HG02759 (cell line): ENCODE measurements at regions not wholly inside any gene's neighbourhood (a gene's known extent, or its start where the extent isn't known, plus 50 kb on each side); places are given as distances from the start of the nearest gene placed in this dataset.
"Not testable (repeated sequence)": the region's sequence is repeated elsewhere in the genome, so short reads cannot be mapped to it uniquely, and the experiment has no call there.

ENCODE experiments used
- ATAC-seq: cut with Tn5 transposase; IDR thresholded peaks from one replicate; pipeline ENCODE4 v1.9.1; 2021; ENCODE audit warnings: mild to moderate bottlenecking, moderate library complexity; ENCODE audit not compliant: unreplicated experiment

DNA sequence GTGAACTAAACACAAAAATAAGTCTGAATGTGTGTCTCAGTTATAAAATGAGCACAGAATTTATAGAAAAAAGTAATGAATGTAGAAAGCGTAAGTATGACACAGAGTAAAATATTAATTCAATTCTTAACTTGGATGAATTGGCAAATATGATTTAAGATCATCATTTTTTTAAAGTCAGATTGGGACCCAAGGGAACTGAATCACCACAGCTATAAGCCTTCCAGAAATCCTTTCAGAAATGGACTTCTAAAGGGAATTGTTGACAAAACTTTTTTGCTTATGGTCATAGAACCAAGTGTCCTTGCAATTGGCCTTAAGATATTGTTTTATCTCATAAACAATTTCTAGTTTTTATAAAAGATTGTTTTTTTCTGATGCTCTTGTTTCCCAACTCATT, 495.1 kb upstream of the DAB2 start:
- no peak for ATAC-seq

DNA sequence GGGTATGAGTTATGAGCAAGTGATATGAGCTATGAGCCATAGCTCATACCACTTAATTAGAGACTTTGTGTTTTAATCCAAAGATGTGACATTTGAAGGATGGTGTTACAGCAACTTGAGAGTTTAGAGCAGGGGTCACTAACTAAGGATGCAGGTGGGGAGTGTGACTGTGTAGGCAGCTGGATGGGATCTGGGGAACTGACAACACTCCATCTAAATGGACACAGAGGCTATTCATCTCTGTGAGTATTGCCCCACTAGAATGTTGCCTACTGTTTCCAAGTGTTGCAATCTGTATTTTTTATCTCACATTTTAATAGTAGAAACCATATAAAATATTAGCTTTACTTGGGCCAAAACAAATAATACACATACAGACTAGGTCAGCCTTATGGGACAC, 488.1 kb upstream of the DAB2 start:
- ATAC-seq = no peak

DNA sequence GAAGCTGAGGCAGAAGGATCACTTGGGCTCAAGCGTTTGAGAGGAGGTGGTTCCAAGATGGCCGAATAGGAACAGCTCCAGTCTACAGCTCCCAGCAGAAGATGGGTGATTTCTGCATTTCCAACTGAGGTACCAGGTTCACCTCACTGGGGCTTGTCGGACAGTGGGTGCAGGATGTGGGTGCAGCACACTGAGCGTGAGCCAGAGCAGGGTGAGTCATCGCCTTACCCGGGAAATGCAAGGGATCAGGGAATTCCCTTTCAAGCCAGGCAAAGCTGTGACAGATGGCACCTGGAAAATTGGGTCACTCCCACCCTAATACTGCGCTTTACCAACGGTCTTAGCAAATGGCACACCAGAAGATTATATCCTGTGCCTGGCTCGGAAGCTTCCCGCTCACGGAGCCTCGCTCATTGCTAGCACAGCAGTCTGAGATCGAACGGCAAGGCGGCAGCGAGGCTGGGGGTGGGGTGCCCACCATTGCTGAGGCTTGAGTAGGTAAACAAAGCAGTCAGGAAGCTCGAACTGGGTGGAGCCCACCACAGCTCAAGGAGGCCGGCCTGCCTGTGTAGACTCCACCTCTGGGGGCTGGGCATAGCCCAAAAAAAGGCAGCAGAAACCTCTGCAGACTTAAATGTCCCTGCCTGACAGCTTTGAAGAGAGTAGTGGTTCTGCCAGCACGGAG, 482.6 kb upstream of the DAB2 start:
- ATAC-seq = not testable (repeated sequence)

DNA sequence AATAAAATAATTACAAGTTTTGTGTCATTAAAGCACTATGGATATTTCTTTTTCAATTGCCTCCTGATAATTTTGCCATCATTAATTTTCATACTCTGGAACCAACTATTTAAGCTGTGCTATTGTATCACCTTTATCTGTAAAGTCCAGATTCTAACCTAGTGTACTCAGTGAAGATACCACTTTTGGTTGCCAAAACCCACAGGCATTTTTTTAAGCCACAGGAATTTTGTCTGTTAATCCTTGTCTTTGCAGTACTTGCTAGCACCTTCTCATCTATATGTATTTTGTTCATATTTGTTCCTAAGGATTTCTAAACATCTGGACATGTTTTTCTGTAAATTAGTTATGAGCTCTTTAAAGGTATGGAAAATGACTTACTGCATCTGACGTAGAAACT, 481.4 kb upstream of the DAB2 start:
- ATAC-seq = no peak

DNA sequence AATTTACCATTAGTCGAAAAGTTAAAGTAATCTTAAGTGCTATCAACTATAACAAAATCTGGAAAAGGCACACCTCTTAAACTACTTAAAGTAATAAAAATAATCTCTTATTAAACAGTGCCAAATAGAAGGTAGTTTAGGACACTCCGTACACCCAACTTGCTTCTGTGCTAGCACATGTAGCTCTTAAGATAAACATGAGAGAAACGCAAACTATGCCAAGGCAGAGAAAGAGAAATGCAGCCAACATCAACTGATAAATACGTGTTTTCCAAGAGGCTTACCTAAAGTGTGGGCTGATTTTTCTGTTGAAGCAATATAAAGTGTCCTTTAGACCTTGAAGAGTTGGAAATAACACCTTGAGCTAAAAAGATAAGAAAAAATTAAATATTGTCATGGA, 480.6 kb upstream of the DAB2 start:
- no peak for ATAC-seq

DNA sequence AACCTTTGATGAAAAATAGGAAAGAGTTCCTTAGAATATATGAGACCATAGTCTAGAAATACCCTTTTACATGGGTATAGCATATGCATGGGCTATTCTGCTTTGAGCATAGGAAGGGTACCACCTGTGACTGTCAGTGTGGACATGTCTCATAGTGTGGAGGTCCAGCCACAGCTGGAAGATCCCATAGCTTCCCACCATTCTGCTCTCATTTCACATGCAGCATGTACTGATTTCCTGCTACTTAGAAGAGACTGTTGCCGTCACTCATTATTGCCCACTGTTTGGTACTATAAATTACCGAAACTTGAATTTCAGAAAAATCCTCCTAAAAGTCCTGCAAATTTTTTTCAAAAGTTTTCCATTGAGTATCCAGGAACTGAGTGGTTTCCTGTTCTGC, 477.8 kb upstream of the DAB2 start:
- ATAC-seq = no peak

DNA sequence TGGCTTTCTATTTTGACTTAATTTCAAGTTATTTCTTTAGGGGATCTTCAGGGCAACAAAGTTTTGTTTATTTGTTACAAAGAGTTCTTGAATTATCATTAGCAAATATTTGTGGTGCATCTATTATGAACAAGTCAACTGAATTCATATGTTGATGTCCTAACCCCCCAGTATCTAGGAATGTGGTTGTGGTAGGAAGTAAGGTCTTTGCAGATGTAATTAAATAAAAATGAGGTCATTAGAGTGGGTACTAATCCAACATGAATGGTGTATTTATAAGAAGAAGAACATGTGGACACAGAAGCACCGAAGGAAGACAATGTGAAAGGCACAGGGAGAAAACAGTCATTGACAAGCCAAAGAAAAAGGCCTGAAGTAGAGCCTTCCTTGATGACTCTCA, 474.0 kb upstream of the DAB2 start:
- ATAC-seq = no peak

DNA sequence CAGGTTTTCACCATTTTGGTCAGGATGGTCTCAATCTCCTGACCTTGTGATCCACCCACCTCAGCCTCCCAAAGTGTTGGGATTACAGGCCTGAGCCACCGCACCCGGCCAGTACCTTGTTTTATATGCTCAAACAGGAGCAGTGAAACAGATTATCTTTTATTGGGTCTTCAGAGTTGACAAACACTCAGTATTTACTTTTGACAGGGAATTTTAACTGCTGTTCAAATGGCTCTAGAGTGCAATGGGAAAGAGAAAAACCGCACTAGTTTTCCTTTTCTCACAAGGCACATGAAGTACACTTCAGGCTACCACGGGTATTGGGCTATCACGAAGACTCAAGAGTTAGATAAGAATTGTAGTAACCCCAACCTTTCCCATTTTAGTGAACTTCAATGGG, 471.9 kb upstream of the DAB2 start:
- ATAC-seq = no peak

DNA sequence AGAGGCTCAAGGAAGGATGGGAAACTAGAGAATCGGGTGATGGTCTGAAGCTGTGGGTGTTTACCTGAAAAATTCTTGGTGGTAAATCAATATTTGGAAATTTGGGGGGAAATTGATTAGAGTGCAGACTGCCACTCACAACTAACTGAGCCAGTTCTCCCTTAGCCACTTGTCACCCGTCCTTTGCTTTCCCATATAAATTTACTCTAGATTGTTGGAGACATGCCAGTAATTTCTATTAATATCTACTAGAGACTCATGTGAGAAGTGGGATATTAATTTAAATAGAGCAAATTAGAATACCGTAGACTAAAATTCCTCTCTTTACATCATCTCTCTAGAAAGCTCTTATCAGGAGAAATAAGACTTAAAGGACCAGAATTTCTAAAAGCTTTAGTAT, 471.3 kb upstream of the DAB2 start:
- ATAC-seq = no peak

DNA sequence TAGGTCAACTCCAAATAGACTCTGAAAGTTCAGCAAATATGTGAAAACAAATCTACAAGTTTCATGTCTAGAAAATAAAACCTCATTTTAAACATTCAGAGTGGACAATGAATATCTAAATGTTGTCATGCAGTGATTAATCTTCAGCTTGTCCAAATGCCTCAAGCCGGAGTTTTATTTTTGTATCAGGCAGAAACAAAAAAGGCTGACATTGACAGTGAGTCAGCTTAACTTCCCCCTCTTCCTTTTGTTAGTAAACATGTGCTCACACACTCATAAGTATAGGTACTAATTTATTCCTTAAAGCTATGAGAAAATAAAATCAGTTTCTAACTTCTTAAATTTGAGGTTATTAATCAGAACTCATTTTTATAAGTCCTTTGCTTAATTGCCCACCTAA, 467.9 kb upstream of the DAB2 start:
- no peak for ATAC-seq

DNA sequence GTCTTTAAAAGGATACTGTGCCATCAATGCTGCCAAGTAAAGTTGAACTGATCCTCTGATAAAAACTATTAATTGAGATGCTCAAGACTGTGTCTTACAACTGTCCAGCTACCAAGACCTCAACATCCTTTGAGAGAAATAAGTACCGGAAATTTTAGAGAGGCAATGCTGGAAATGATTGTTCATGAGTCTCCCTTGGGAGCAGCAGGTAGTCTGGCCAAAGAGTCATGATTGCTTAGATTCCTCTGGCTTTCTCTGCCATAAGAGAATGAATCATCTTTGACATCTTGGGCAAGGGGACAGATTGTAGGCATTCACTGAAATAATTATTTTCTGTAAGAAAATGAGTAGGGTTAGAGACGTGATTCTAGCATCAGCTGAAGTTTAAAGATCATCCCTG, 466.6 kb upstream of the DAB2 start:
- ATAC-seq = no peak

DNA sequence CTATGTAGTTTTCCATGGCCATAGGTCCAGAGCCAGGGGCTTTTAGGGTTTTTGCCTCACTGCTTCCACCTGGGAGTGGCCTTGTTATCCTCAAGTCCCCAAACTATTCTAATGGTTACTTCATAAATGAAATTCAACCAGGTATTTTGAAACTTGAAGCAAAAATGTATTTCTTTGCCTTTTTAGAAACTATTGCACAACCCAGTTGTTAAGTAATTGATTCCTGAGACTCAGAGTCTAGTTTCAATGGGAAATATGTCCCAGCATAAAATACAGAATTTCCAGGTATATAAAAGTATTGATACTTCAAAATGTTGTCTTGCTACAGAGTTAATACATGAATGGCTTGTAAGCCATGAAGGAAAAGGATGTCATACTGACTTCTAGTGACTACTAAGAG, 456.2 kb upstream of the DAB2 start:
- ATAC-seq = no peak

DNA sequence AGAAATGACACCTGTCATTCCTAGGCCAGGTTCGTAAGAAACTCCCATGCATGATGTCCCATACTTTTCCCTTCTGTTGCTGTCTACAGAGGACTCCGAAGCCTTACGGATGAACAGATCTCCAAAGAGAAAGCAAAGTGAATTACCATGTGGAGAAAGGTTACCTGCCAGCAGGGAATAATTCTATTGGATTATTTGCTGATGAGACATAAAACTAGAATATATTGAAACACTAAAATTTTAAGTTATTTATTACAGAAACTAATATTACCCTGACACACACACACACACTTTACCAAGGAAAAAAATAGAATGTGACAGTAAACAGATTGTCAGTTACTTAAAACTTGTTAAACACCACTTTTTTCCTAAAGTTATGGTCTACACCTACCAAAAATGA, 452.7 kb upstream of the DAB2 start:
- ATAC-seq = no peak

DNA sequence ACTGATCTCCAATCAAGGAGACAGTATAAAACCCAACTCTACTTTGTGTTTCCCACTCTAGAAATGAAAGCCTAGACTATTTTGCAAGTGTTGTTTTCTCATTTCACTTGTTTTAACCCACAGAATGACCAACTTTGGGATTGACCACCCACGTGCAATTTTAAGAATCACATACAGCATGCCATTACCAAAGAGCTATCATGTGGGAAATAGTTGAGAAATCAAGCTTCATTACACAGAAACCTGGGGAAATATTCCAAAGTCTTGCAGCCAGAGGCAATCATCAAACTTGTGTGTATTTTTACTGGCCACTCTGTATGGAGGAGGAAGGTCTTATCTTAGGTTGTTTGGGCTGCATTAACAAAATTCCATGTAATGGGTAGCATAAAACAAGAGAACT, 451.4 kb upstream of the DAB2 start:
- ATAC-seq = no peak

DNA sequence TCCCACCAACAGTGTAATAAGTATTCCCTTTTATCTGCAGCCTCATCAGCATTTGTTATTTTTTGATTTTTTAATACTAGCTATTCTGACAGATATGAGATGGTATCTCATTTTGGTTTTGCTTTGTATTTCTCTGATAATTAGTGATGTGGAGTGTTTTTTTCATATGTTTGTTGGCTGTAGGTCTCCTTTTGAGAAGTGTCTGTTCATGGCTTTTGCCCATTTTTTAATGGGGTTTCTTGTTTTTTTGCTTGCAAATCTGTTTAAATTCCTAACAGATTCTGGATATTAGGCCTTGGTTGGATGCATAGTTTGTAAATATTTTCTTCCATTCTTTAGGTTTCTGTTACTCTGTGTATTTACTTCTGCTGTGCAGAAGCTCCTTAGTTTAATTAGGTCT, 445.4 kb upstream of the DAB2 start:
- ATAC-seq = no peak

DNA sequence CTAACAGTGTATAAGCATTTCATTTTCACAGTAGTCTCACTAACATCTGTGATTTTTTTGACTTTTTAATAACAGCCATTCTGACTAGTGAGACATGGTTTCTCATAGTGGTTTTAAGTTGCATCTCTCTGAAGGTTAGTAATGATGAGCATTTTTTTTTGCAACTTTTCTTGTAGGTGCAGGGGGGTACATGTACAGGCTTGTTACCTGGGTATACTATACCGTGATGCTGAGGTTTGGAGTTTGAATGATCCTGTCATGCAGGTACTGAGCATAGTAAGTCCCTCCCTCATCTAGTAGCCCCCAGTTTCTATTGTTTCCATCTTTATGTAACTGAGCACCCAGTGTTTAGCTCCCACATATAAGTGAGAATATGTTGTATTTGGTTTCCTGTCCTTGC, 444.6 kb upstream of the DAB2 start:
- ATAC-seq = no peak

DNA sequence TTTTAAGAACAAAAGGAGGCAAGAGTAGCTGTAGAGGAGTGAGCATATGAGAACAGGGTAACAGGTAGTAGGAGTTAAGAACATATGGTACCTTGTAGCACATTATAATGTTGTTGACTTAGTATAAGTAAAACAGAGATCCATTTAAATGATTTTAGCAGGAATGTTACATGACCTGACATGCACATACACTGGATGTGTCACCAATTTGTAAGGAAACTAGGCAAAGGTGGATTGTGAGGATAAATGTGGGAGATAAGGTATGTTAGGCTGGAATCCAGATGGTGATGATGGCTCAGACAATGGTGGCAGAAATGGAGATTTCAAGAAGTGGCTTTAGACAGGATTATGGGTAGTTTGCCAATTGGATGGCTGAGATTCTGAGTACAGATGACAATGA, 443.1 kb upstream of the DAB2 start:
- no peak for ATAC-seq

DNA sequence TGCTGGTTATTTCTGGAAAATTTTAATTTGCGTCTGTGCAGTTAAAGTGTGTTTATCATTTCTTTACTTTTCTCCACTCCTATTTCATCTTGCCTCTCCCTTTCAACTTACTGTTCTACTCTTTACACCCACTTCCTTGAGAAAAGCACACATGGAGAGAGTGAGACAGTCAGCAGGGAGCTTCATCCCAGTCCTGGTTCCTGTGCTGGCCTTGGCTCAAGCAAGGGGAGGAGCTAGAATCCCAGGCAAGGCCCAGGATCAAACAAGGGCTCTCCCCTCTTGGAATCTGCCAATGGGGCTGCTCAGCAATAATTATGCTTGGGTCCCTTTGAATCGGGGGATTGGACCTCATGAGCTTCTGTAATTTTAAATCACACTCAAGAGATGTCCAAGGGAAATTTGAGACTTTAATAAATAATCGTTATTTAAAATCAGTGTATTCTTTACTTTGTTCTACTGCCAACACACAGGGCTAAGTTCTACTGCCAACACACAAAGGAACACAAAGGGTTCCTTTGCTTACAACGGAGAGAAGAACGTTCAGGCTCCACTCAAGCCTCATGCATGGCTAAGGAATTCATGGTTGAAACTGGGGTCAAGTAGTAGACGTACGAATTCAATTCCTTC, 439.3 kb upstream of the DAB2 start:
- no peak for ATAC-seq

DNA sequence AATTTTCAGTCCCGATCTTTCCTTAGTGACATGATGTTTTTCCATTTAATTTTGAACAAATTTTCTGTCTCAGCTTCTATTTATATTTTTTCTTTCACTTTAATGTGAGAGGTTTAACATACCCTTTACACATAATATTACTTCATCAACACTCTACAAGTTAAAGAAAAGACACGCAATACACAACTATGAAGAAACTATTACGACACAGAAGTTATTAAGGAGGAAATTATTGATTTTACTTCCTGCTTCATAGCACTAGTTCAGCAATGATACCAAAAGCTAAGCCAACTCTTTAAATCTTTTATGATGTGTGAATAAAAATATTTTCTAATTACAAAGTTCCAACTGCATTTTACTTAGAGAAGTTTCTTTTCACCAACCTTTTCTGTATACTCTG, 432.3 kb upstream of the DAB2 start:
- ATAC-seq = no peak

DNA sequence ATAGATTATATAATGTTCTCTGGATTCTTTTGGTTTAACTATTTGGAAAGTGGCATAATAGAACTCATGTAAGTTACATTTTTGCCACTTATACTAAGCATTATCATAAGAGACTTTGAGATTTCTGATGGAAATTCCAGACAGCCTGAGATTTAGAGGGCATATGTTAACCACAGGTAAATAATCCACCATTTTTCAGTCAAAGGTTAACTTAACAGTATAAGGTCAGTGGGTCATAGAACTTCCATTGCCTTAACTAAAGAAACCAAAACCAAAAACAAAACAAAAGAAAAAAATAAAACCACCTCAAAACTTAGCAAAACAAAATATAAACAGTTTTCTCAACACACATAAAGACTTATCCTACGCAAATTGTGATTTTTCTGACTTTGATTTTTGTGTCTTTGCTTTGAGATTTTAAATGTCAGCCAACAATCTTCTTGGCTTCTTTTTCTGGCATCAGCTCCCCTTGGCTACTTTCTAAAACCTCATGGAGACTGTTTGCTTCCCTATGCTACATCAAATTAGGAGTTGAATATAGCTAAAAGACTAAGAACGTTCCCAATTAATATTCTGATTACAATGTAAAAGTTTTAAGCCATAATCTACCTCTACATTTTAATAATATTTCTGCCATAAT, 430.1 kb upstream of the DAB2 start:
- ATAC-seq = no peak

DNA sequence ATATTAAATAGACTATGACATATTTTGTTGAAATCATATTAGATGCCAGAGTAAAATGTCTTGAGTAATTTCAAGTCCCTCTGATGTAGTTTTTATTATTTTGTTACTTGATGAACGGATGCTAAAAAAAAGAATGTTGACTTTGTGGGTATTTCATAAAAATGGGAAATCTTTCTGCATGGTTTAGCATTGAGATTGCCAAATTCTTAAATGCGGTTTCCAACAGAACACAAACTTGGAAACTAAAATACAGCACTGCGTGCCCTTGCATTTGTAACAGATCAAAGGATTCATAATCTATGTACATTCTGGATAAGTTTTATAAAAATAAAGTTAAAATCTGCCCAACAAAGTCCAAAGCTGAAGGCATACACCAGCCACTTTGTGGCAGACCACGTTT, 425.5 kb upstream of the DAB2 start:
- no peak for ATAC-seq

DNA sequence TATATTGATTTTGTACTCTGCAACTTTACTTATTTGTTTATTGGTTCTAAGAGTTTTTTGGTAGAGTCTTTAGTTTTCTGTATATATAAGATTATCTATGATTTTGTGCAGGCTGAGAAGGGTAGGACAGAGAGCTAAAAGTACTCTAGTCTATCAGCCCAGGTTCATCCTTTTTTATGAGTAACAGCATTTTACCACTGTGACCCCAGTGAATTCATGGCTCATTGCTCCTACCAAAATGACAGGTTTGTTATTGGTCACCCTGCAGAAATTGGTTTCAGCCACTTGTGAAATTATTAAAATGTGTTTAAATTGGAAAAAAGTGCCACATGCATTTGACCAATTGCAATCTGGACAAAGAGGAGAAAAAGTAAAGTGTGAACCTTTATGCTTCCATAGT, 421.4 kb upstream of the DAB2 start:
- ATAC-seq = no peak

DNA sequence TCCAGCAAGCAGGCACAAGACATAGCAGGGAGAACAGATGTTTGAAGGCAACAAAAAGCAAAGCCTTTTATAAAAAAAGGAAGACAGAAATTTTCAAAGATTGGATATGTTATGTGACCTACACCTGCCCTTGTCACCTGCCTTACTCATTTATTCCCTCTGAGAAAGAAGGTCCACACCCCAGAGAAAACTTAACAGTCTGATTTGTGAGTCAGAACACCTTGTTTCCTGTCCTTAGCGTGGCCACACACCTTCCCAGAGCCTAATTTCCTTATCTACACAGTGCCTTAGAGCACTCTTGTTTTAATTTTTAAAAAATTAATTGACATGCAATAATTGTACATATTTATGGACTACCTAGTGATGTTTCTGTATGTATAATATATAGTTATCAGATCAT, 419.0 kb upstream of the DAB2 start:
- ATAC-seq = no peak
